ENCODE measurements at regions not wholly inside any gene's neighbourhood (a gene's known extent, or its start where the extent isn't known, plus 50 kb on each side); places are given as distances from the start of the nearest gene placed in this dataset.

DNA sequence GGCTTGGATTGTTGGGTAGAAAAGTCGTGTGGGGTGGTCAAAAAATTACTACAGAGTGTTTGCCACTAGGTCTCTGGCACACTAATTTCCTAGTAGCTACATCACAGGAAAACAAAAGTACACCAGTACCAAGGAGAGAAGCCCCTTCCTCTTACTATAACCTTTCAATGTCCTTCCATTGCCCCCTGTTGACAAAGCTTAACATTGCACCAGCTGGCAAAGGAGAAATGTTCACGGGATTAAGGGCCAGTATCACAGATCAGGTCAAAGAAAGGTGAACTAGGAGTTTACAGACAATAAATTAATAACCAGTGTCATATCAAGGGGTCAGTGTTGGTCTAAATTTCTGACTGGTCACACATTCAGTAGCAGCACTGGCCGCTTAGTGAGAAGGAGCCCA lies 1139.6 kb upstream of the FAM98A start:
- TF ChIP-seq, protein P1, sequence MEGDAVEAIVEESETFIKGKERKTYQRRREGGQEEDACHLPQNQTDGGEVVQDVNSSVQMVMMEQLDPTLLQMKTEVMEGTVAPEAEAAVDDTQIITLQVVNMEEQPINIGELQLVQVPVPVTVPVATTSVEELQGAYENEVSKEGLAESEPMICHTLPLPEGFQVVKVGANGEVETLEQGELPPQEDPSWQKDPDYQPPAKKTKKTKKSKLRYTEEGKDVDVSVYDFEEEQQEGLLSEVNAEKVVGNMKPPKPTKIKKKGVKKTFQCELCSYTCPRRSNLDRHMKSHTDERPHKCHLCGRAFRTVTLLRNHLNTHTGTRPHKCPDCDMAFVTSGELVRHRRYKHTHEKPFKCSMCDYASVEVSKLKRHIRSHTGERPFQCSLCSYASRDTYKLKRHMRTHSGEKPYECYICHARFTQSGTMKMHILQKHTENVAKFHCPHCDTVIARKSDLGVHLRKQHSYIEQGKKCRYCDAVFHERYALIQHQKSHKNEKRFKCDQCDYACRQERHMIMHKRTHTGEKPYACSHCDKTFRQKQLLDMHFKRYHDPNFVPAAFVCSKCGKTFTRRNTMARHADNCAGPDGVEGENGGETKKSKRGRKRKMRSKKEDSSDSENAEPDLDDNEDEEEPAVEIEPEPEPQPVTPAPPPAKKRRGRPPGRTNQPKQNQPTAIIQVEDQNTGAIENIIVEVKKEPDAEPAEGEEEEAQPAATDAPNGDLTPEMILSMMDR (IDR thresholded peaks at IDR 0.05; ENCODE audit: low read depth, low read length): peak; percentile 85
- TF ChIP-seq EZH2phosphoT487 (IDR thresholded peaks at IDR 0.05; ENCODE audit: low read depth): no peak

Data from OCI-LY3 (cell line).